A549 (cell line): ENCODE measurements at regions not wholly inside any gene's neighbourhood (a gene's known extent, or its start where the extent isn't known, plus 50 kb on each side); places are given as distances from the start of the nearest gene placed in this dataset.
A peak's percentile ranks its signal among the peaks of the same experiment; 100 is the strongest.
"Not testable (repeated sequence)": the region's sequence is repeated elsewhere in the genome, so short reads cannot be mapped to it uniquely, and the experiment has no call there.

Experiments used
- ATAC-seq, 2 experiments: fragments of 200-7000 bp in 1 of 2; fragments of >200 bp in 1 of 2; cut with Nextera tagmentation in 1 of 2; cut with Tn5 transposase in 1 of 2; 3 replicates each; pipeline versions ENCODE4 v1.8.0 to v1.9.1; 2018 to 2020; ENCODE audit warnings: mild to moderate bottlenecking in 1 of 2, moderate library complexity in 1 of 2
- CTCF ChIA-PET: fragments of 300-600 bp; sonication (Branson Sonifier 250); formaldehyde crosslinking; extraction: SDS; loops from one replicate; lab custom pipeline; 2021; ENCODE audit warnings: antibody characterized with exemption, inconsistent platforms; lab: Yijun Ruan, JAX
- POLR2A ChIA-PET: fragments of 350-600 bp; formaldehyde crosslinking; extraction: SDS; loops from one replicate; lab custom pipeline; 2021; ENCODE audit warnings: antibody characterized with exemption, inconsistent platforms; lab: Yijun Ruan, JAX
- DNase-seq, 2 experiments: peaks; one replicate each; pipeline versions ENCODE4 v3.0.0 to v3.0.0-alpha.2; 2011 to 2016; ENCODE audit warnings: low read depth in 1 of 2, low spot score in 1 of 2
- FAIRE-seq: peaks from 2 replicates; lab custom pipeline; 2011; peaks lifted over from hg19 to GRCh38; lab: Jason Lieb, UNC
- H3K27ac ChIP-seq, 2 experiments: fragments of >200 bp; sonication (Bioruptor Twin); formaldehyde crosslinking; 3 replicates each; pipeline ENCODE4 v1.5.1; 2016 to 2017
- H3K4me1 ChIP-seq: fragments of >200 bp; sonication (Bioruptor Twin); formaldehyde crosslinking; 3 replicates; pipeline ENCODE4 v1.6.1; 2016
- H3K4me2 ChIP-seq: fragments of >200 bp; sonication (Bioruptor Twin); formaldehyde crosslinking; 3 replicates; pipeline ENCODE4 v1.6.1; 2016
- H3K4me3 ChIP-seq: fragments of >200 bp; sonication (Bioruptor Twin); formaldehyde crosslinking; 3 replicates; pipeline ENCODE4 v1.5.1; 2016
- H3K9me3 ChIP-seq: fragments of >200 bp; sonication (Bioruptor Twin); formaldehyde crosslinking; 3 replicates; pipeline ENCODE4 v1.6.1; 2016
- BHLHE40 ChIP-seq: IDR thresholded peaks from 2 replicates; pipeline ENCODE4 v1.6.1; 2012; ENCODE audit warnings: low read depth, low read length, inconsistent platforms
- EHF ChIP-seq: fragments of 250-450 bp; sonication (Bioruptor Pico); IDR thresholded peaks from 2 replicates; pipeline ENCODE4 v1.5.0; 2020; ENCODE audit warnings: mild to moderate bottlenecking
- EHMT2 ChIP-seq: fragments of 200-600 bp; sonication (generic); IDR thresholded peaks from 2 replicates; pipeline ENCODE4 v1.6.1; 2016; ENCODE audit warnings: antibody characterized with exemption, low read depth, mild to moderate bottlenecking, moderate library complexity
- EP300 ChIP-seq, 2 experiments: fragments of >200 bp; sonication (Bioruptor Twin); formaldehyde crosslinking; IDR thresholded peaks; 2 replicates in 1 of 2; 3 replicates in 1 of 2; pipeline ENCODE4 v1.6.1; 2016 to 2017
- HOXB13 ChIP-seq: fragments of 250-450 bp; sonication (Bioruptor Pico); IDR thresholded peaks from 2 replicates; pipeline ENCODE4 v1.5.0; 2020; ENCODE audit warnings: low read depth, mild to moderate bottlenecking, moderate library complexity
- KDM1A ChIP-seq: fragments of 200-600 bp; sonication (generic); IDR thresholded peaks from 2 replicates; pipeline ENCODE4 v1.6.1; 2016; ENCODE audit warnings: low read depth, mild to moderate bottlenecking
- MYC ChIP-seq: IDR thresholded peaks from 2 replicates; pipeline ENCODE4 v1.6.1; 2012; ENCODE audit warnings: mild to moderate bottlenecking, inconsistent platforms, low read length, improper control_type of control experiment, borderline replicate concordance
- NFE2L2 ChIP-seq: fragments of 150-350 bp; conservative IDR thresholded peaks from 2 replicates; pipeline ENCODE4 v1.6.1; 2014; ENCODE audit warnings: low read length
- NPAS2 ChIP-seq: fragments of 250-450 bp; sonication (Bioruptor Pico); IDR thresholded peaks from 2 replicates; pipeline ENCODE4 v1.8.0; 2022; ENCODE audit warnings: mild to moderate bottlenecking, moderate library complexity, borderline replicate concordance
- PHF8 ChIP-seq: fragments of 200-600 bp; sonication (generic); IDR thresholded peaks from 2 replicates; pipeline ENCODE4 v1.6.1; 2016; ENCODE audit warnings: low read depth, mild to moderate bottlenecking, antibody characterized with exemption, moderate library complexity, borderline replicate concordance
- POLR2AphosphoS2 ChIP-seq: conservative IDR thresholded peaks from 2 replicates; pipeline ENCODE4 v1.6.1; 2012; ENCODE audit warnings: low read length, improper control_type of control experiment, inconsistent platforms
- RAD21 ChIP-seq, 2 experiments: fragments of >200 bp in 1 of 2; sonication (Bioruptor Twin) in 1 of 2; formaldehyde crosslinking in 1 of 2; IDR thresholded peaks in 1 of 2; conservative IDR thresholded peaks in 1 of 2; 2 replicates in 1 of 2; 3 replicates in 1 of 2; pipeline ENCODE4 v1.6.1; 2012 to 2018; ENCODE audit warnings: inconsistent platforms in 1 of 2
- RCOR1 ChIP-seq: fragments of 150-350 bp; IDR thresholded peaks from 2 replicates; pipeline ENCODE4 v1.6.1; 2014; ENCODE audit warnings: antibody characterized with exemption, low read length, low read depth
- SMC3 ChIP-seq: fragments of >200 bp; sonication (Bioruptor Twin); formaldehyde crosslinking; IDR thresholded peaks from 3 replicates; pipeline ENCODE4 v1.6.1; 2018; ENCODE audit warnings: inconsistent platforms
- TP53 ChIP-seq: fragments of 250-450 bp; sonication (Bioruptor Pico); IDR thresholded peaks from 2 replicates; pipeline ENCODE4 v1.5.0; 2021; ENCODE audit warnings: mild to moderate bottlenecking, moderate library complexity
- whole genome bisulfite sequencing: methylation state at CpG from one replicate; pipeline ENCODE4 v1.1.6; 2017; ENCODE audit errors: missing lambda C conversion rate; 5-methylcytosine and 5-hydroxymethylcytosine counted together
- TF ChIP-seq, protein P1 (sequence below): fragments of >200 bp; sonication (Bioruptor Twin); formaldehyde crosslinking; IDR thresholded peaks from 2 replicates; pipeline ENCODE4 v1.6.1; 2016
- TF ChIP-seq, protein P2 (sequence below): fragments of >200 bp; sonication (Bioruptor Twin); formaldehyde crosslinking; IDR thresholded peaks from 3 replicates; pipeline ENCODE4 v1.5.1; 2016
- TF ChIP-seq, protein P3 (sequence below): fragments of 250-450 bp; sonication (Bioruptor Pico); IDR thresholded peaks from 2 replicates; pipeline ENCODE4 v1.5.0; 2020; ENCODE audit warnings: low read depth, mild to moderate bottlenecking, moderate library complexity

DNA sequence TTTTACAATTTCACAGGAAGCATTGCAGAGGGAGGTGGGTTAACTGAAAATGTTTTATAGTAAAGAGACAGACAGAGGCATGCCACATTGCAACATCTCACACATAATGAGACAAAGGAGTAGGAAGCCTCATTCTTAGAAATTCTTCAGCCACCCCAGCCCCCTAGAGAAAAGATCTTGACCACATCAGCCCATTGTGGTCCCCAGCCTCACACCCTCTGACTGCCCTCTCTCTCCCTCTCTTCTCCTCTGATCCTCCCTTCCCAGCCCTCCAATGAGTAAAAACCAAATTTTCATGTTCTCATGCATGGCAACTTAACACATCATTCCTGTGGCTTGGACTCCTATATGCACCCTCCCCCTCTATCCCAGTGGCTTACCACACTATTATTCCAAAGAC is 174.1 kb downstream of the UACA start:
- Histone ChIP-seq H3K9me3 (peaks cover 11% of the 10 kb centered on the region; the same call in 2 of the 3 replicates), H3K27ac (no peak overlapping the region), H3K4me2 (no peak overlapping the region), H3K4me1 (peaks cover 13% of the 10 kb centered on the region), H3K4me3 (no peak overlapping the region)
- ChIA-PET CTCF (interaction anchor here (1.0 to 5.0 kb wide), 2 partner anchors 7 to 102 kb away, joined by 3 to 24 read pairs; no protein-coding TSS in a partner anchor), POLR2A (no interaction called here)
- no peak for DNase-seq
- no peak for TF ChIP-seq NFE2L2
- FAIRE-seq, result no peak
- no peak for ATAC-seq

DNA sequence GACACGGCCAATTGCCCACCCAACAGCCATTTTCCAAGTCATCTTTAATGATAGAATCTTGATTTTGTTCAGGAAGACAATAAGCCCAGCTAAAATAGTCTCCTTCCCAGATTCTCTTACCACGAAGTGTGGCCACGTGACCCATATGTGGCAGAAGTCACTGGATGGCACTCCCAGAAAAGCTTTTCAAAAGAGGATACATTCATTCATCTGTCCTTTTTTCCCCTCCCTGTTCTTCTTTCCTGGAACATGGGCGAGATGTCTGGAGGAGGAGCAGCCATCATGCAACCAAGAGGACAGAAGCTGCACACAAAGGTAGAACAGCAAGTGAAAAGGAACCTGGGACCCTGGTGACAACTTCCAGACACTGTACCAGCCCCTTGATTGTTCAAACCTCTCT is 174.7 kb downstream of the UACA start:
- peaks cover 13% of the 10 kb centered on the region for H3K4me1 ChIP-seq
- FAIRE-seq (no peak), DNase-seq (no peak), ATAC-seq (no peak)
- H3K9me3 ChIP-seq, result peaks cover 5% of the 10 kb centered on the region; the same call in 2 of the 3 replicates
- no peak overlapping the region for H3K4me2 ChIP-seq
- no peak overlapping the region for H3K27ac ChIP-seq
- CTCF ChIA-PET, result interaction anchor here (1.0 to 5.0 kb wide), 2 partner anchors 8 to 101 kb away, joined by 3 to 24 read pairs; no protein-coding TSS in a partner anchor
- POLR2A ChIA-PET, result no interaction called here
- TF ChIP-seq, protein P1, sequence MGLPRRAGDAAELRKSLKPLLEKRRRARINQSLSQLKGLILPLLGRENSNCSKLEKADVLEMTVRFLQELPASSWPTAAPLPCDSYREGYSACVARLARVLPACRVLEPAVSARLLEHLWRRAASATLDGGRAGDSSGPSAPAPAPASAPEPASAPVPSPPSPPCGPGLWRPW, result no peak
- TF ChIP-seq POLR2AphosphoS2, result no peak
- TF ChIP-seq RAD21 (conservative IDR thresholded peaks at IDR 0.05 in 1 of 2, IDR thresholded peaks at IDR 0.05 in 1 of 2), result no peak
- TF ChIP-seq, protein P2, sequence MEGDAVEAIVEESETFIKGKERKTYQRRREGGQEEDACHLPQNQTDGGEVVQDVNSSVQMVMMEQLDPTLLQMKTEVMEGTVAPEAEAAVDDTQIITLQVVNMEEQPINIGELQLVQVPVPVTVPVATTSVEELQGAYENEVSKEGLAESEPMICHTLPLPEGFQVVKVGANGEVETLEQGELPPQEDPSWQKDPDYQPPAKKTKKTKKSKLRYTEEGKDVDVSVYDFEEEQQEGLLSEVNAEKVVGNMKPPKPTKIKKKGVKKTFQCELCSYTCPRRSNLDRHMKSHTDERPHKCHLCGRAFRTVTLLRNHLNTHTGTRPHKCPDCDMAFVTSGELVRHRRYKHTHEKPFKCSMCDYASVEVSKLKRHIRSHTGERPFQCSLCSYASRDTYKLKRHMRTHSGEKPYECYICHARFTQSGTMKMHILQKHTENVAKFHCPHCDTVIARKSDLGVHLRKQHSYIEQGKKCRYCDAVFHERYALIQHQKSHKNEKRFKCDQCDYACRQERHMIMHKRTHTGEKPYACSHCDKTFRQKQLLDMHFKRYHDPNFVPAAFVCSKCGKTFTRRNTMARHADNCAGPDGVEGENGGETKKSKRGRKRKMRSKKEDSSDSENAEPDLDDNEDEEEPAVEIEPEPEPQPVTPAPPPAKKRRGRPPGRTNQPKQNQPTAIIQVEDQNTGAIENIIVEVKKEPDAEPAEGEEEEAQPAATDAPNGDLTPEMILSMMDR, result no peak
- TF ChIP-seq EHMT2, result no peak
- TF ChIP-seq MYC, result no peak
- no peak for TF ChIP-seq KDM1A
- TF ChIP-seq NPAS2 (CRISPR knock-in tag), result no peak
- no peak for TF ChIP-seq BHLHE40
- no peak for TF ChIP-seq HOXB13 (CRISPR knock-in tag)
- no peak for TF ChIP-seq SMC3
- TF ChIP-seq EP300 (IDR thresholded peaks at IDR 0.05), result no peak
- TF ChIP-seq PHF8, result no peak
- TF ChIP-seq, protein P3, sequence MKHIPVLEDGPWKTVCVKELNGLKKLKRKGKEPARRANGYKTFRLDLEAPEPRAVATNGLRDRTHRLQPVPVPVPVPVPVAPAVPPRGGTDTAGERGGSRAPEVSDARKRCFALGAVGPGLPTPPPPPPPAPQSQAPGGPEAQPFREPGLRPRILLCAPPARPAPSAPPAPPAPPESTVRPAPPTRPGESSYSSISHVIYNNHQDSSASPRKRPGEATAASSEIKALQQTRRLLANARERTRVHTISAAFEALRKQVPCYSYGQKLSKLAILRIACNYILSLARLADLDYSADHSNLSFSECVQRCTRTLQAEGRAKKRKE (CRISPR knock-in tag), result no peak
- WGBS, result 74% methylated on average over 4 of the region's 4 CpGs
- H3K4me3 ChIP-seq, result no peak overlapping the region

DNA sequence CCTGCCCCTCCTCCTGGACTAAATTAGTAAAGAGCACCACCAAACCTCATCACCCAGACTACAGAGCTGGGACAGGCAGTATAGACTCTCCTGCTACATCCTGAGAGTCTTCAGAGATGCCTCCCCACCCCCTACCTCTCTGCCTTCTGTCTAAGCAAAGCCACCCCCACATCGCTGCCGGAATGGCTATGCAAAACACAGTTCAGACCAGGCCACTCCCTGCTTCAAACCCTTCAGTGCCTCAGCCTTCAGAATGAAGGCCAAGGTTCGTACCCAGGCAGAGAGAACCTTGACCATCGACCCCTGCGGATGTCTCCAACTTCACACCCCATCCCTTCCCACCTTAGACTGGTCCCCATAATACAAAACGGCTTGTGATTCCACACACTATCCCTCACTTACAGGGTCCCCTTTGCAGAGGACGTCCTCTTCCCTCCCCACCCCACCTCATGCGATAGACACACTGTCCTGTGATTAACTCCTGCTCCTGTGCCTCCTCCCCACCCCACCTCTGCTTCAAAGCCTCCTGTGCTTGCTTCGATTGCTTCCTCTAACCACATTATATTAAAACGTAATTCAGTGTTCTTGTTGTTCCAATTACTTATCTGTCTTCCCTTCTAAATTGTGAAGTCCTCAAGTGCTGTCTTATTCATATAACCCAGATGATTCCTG is 175.3 kb downstream of the UACA start:
- Histone ChIP-seq H3K4me2 (no peak overlapping the region), H3K4me1 (peaks cover 15% of the 10 kb centered on the region), H3K9me3 (peaks cover under 1% of the 10 kb centered on the region; the same call in 1 of the 3 replicates), H3K4me3 (no peak overlapping the region), H3K27ac (no peak overlapping the region)
- FAIRE-seq, result peak; percentile 46
- ChIA-PET POLR2A (no interaction called here), CTCF (interaction anchor here (1.0 to 5.0 kb wide), 4 partner anchors 9 to 1213 kb away, joined by 3 to 24 read pairs (median 4); no protein-coding TSS in a partner anchor)
- DNase-seq, result no peak
- ATAC-seq, result no peak
- no peak for TF ChIP-seq RCOR1
- no peak for TF ChIP-seq TP53 (CRISPR knock-in tag)
- TF ChIP-seq EHF (CRISPR knock-in tag), result no peak
- no peak for TF ChIP-seq EHMT2
- TF ChIP-seq NFE2L2, result no peak
- TF ChIP-seq, protein P2, result no peak
- WGBS, result 81% methylated on average over 10 of the region's 10 CpGs

DNA sequence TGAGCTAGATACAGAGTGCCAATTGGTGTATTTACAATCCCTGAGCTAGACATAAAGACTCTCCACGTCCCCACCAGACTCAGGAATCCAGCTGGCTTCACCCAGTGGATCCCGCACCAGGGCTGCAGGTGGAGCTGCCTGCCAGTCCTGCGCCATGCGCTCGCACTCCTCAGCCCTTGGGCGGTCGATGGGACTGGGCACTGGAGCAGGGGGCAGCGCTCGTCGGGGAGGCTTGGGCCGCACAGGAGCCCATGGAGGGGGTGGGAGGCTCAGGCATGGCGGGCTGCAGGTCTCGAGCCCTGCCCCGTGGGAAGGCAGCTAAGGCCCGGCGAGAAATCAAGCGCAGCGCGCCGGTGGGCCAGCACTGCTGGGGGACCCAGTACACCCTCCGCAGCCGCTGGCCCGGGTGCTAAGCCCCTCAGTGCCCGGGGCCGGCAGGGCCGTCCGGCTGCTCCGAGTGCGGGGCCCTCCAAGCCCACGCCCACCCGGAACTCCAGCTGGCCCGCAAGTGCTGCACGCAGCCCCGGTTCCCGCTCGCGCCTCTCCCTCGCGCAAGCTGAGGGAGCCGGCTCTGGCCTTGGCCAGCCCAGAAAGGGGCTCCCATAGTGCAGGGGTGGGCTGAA is 176.2 kb downstream of the UACA start:
- H3K4me3 ChIP-seq, FAIRE-seq, ATAC-seq, H3K27ac ChIP-seq, H3K4me2 ChIP-seq, H3K9me3 ChIP-seq, DNase-seq, POLR2A ChIA-PET: not testable (repeated sequence)
- 94% methylated on average over 24 of the region's 40 CpGs for WGBS
- CTCF ChIA-PET, result interaction anchor here (1.2 to 6.3 kb wide), 9 partner anchors 8 to 1214 kb away, joined by 3 to 66 read pairs (median 24); no protein-coding TSS in a partner anchor
- H3K4me1 ChIP-seq, result peaks cover 23% of the 10 kb centered on the region
